Central memory CD4-positive, alpha-beta T cell (primary cell): ENCODE measurements at regions not wholly inside any gene's neighbourhood (a gene's known extent, or its start where the extent isn't known, plus 50 kb on each side); places are given as distances from the start of the nearest gene placed in this dataset.
"Not testable (repeated sequence)": the region's sequence is repeated elsewhere in the genome, so short reads cannot be mapped to it uniquely, and the experiment has no call there.

Experiments
- DNase-seq: peaks from one replicate; pipeline ENCODE4 v3.0.0; 2022

DNA sequence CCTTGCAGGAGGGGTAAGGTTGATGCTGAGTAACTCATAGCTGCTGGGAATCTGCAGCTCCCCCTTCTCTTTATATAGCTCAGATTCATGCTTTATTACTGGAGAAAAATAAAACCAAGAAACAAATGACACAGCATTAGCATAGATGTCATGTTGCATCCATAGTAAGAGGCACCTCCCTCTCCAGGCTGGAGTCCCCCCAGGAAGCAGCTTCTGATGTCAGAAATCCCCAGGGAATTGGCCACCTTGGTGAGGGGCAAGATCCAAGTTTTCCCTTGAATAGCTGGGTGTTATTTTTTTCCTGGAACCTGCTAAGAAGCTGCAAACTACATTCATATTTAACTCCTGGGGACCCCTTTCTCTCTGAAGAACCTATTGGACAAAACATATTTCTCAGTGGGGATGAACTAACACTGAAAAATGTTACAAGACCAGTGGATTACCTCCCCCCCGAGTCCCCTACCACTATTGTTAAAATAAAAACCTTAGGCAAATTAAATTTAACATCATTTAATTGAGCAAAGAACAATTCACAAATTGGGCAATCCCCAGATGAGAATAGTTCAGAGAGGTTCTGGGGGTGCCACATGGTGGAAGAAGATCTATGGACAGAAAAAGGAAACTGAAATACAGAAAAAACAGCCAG is 163.7 kb upstream of the NAMPT start:
- no peak for DNase-seq

GRCh38 chr7:106447318-106447847 is 162.6 kb upstream of the NAMPT start:
- DNase-seq, result no peak

DNA sequence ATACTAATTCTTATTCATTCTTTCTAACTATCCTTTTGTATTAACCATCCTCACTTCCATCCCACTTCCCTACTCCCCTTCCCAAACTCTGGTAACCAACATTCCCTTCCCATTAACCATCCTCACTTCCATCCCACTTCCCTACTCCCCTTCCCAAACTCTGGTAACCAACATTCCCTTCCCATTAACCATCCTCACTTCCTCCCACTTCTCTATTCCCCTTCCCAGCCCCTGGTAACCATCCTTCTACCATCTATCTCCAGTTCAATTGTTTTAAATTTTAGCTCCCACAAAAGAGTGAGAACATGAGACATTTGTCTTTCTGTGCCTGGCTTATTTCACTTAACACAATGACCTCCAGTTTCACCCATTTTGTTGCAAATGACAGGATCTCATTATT is 160.6 kb upstream of the NAMPT start:
- not testable (repeated sequence) for DNase-seq

DNA sequence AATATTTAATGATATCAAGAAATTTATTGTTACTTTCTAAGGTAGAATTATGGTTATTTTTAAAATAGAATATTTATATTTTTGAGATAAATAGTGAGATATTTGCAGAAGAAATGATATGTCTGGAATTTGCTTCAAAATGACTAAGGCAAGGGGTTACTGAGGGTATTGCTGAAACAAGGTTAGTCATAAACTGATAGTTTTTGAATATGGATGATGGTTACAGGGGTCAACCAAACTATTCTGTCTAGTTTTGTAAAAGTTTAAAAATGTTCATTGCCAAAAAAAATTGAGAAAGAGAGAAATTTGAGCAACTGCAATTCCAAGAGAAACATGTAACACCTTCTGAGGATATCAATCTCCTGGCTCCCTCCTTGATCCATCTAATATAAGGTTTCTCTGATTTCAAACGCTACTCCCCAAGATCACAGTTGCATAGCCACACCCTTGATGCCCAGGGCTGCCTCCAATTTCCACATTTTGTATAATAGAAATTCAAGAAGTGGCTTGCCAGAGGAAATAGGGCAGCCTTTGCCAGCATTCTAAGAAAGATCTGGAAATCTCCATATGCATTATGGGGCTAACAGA is 159.4 kb upstream of the NAMPT start:
- DNase-seq, result no peak

DNA sequence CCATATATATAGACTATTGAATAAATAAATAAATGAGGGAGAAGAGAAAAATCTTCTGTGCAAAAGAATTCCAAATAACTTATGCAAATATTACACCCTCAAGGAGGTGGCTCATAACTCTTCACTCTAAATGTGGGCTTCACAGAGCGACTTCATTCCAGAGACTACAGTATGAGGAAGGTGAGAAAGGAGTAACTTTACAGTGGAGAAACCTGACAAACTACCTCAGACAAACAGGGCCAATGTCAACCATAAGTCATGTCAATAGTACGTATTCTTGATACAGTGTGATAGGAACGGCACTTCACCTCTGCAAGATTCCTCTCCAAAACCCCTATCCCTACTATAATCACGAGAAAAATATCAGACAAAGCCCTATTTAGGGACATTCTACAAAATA is 158.4 kb upstream of the NAMPT start:
- DNase-seq, result no peak

- DNase-seq, result no peak
These were observed 157.7 kb upstream of the NAMPT start for GRCh38 chr7:106442476-106442875.

DNA sequence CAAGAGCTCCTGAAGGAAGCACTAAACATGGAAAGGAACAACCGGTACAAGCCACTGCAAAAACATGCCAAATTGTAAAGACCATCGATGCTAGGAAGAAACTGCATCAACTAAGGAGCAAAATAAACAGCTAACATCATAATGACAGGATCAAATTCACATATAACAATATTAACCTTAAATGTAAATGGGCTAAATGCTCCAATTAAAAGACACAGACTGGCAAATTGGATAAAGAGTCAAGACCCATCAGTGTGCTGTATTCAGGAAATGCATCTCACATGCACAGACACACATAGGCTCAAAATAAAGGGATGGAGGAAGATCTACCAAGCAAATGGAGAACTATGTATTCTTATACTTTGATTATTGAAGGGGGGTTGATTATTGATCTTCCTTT is 156.6 kb upstream of the NAMPT start:
- not testable (repeated sequence) for DNase-seq

DNA sequence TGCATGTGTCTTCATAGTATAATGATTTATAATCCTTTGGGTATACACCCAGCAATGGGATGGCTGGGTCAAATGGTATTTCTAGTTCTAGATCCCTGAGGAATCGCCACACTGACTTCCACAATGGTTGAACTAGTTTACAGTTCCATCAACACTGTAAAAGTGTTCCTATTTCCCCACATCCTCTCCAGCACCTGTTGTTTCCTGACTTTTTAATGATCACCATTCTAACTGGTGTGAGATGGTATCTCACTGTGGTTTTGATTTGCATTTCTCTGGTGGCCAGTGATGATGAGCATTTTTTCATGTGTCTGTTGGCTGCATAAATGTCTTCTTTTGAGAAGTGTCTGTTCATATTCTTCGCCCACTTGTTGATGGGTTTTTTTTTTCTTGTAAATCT is 152.2 kb upstream of the NAMPT start:
- not testable (repeated sequence) for DNase-seq

GRCh38 chr7:106433377-106433776 is 148.6 kb upstream of the NAMPT start:
- DNase-seq, result no peak

DNA sequence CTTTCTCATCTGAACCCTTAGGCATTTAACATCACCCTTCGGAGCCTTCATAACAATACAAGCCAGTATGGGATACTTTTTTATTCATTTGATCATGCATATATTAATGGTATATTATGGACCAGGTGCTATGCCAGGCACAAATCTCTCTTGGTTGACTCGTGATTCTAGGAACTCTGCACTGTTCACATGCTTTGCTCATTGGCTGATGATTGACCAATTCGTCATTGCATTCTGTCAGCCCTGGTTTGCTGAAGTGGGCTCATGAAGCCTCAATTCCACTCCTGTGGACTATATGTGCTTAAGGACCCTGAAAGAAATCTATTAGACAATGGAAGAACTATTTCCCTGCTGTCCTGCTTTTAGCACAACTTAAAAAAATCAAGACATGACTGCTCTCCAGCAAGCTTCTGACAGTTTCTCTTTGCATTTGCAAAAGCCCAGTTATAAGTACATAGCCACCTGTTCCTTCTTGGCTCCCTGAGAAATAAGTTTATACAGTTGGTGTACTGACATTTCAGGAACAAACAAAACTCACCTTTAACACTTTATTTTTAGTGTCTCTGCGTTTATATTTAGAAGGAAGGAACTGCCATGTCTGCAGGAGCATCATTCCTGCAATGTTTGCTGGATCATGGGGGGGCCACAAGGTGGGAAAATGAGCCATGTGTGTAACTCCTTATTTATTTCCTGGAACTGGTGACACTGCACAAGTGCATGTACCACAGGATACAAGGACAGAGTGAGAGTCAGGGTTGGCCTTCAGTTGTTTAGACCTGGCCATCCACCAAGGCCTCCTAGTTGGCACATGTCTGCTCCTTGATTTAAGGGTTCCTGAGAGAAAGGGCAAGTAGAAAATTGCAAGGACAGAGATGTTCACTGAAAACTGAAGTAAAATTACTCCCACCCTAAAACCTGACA is 146.0 kb upstream of the NAMPT start:
- no peak for DNase-seq

- DNase-seq, result no peak
These were observed 145.3 kb upstream of the NAMPT start for GRCh38 chr7:106430103-106430502.

- no peak for DNase-seq
These were observed 142.0 kb upstream of the NAMPT start for GRCh38 chr7:106426803-106427202.

DNA sequence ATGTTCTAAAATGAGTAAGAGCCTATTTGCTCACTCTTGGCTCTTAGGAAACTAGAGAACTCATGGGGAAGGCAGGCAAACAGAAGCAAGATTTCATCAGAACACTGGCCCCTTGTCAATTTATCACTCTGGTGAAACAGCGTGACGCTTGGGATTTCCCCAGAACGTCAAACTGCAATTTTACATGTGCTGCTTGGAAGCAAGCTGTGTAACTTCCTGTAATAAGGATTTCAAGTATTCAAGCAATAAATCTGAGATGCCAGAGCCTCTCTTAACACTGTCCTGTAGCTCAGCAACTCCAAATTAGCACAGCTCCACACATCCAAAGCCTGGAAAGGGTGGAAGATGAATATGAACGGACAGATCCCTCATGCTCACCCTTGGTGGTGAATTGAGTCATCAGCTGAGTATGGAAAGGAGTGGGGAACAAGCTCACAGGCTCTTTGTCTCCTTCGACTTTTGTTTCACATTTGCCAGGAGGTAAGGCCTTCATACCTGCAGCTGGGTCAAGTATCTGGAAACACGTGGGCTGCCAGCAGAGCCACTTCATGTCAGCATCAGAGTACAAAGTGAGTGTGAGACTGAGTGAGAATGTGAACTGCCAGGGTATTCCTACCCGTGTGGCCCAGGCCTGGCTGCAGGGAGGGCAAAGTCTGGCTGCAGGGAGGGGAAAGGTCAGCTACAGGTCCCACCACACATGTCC is 140.4 kb upstream of the NAMPT start:
- DNase-seq, result peak; percentile 17

GRCh38 chr7:106424476-106425016 is 139.8 kb upstream of the NAMPT start:
- DNase-seq, result no peak

GRCh38 chr7:106423821-106424475 is 139.2 kb upstream of the NAMPT start:
- DNase-seq, result no peak

DNA sequence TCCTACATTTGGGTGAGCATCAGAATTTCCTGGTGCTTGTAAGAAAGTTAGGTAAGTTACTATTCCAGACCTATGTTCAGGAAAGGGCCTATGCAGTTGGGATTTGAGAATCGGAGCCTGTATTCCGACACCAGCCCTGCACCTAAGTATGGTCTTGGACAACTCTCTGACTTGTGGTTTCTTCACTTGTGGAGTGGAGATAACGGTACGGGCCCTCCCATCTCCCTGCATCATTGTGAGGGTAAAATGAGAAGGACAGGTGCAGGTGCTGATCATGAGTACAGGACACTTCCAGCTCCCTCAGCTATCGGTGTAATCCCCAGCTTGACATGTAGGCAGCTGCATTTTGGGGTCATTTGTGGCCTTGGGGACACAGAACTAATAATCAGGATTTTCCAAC is 138.3 kb upstream of the NAMPT start:
- DNase-seq, result no peak

GRCh38 chr7:106421181-106421762 is 136.5 kb upstream of the NAMPT start:
- no peak for DNase-seq

- DNase-seq, result no peak
These were observed 136.0 kb upstream of the NAMPT start for GRCh38 chr7:106420736-106421135.

GRCh38 chr7:106420210-106420609 is 135.4 kb upstream of the NAMPT start:
- no peak for DNase-seq

DNA sequence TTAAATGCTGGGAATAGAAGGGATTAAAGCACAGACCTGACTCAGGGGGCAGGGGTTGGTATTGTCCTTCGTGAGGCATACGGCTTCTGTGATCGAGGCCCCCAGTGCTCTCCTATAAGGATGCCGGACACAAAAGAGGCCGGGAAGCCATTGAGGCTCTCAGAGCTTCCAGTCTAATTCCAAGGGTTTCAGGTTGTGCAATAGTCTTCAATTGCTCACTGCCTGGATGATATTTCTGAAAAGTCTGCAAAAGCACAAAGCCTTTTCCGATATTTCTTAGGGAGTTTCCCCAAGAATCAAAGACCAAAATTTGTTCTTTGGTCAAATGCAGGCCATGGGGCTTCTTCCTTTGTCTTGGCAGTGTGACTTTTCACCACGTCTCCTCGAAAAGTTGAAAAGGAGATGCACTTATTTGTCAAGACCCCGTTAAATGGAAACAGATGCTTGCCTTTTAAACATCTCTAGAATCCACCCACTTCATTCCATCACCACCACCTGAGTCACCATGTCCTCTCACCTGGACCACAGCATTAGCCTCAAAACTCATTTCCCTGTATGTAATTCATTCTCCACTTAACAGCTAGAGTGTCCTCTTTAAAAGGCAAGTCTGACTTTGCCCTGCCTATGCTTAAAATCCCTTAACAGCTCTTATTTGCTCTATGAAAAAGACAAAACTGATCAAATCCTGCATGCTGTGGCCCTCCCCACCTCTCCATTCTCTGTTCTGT is 134.8 kb upstream of the NAMPT start:
- DNase-seq, result no peak

GRCh38 chr7:106418526-106418925 is 133.7 kb upstream of the NAMPT start:
- no peak for DNase-seq
